A549 (cell line): ENCODE measurements at regions not wholly inside any gene's neighbourhood (a gene's known extent, or its start where the extent isn't known, plus 50 kb on each side); places are given as distances from the start of the nearest gene placed in this dataset.
A peak's percentile ranks its signal among the peaks of the same experiment; 100 is the strongest.
"Not testable (repeated sequence)": the region's sequence is repeated elsewhere in the genome, so short reads cannot be mapped to it uniquely, and the experiment has no call there.

Experiments
- ATAC-seq, 2 experiments: fragments of 200-7000 bp in 1 of 2; fragments of >200 bp in 1 of 2; cut with Nextera tagmentation in 1 of 2; cut with Tn5 transposase in 1 of 2; 3 replicates each; pipeline versions ENCODE4 v1.8.0 to v1.9.1; 2018 to 2020; ENCODE audit warnings: mild to moderate bottlenecking in 1 of 2, moderate library complexity in 1 of 2
- CTCF ChIA-PET: fragments of 300-600 bp; sonication (Branson Sonifier 250); formaldehyde crosslinking; extraction: SDS; loops from one replicate; lab custom pipeline; 2021; ENCODE audit warnings: antibody characterized with exemption, inconsistent platforms; lab: Yijun Ruan, JAX
- POLR2A ChIA-PET: fragments of 350-600 bp; formaldehyde crosslinking; extraction: SDS; loops from one replicate; lab custom pipeline; 2021; ENCODE audit warnings: antibody characterized with exemption, inconsistent platforms; lab: Yijun Ruan, JAX
- DNase-seq, 2 experiments: peaks; one replicate each; pipeline versions ENCODE4 v3.0.0 to v3.0.0-alpha.2; 2011 to 2016; ENCODE audit warnings: low read depth in 1 of 2, low spot score in 1 of 2
- FAIRE-seq: peaks from 2 replicates; lab custom pipeline; 2011; peaks lifted over from hg19 to GRCh38; lab: Jason Lieb, UNC
- H3K27ac ChIP-seq, 2 experiments: fragments of >200 bp; sonication (Bioruptor Twin); formaldehyde crosslinking; 3 replicates each; pipeline ENCODE4 v1.5.1; 2016 to 2017
- H3K4me1 ChIP-seq: fragments of >200 bp; sonication (Bioruptor Twin); formaldehyde crosslinking; 3 replicates; pipeline ENCODE4 v1.6.1; 2016
- H3K4me2 ChIP-seq: fragments of >200 bp; sonication (Bioruptor Twin); formaldehyde crosslinking; 3 replicates; pipeline ENCODE4 v1.6.1; 2016
- H3K4me3 ChIP-seq: fragments of >200 bp; sonication (Bioruptor Twin); formaldehyde crosslinking; 3 replicates; pipeline ENCODE4 v1.5.1; 2016
- H3K9me3 ChIP-seq: fragments of >200 bp; sonication (Bioruptor Twin); formaldehyde crosslinking; 3 replicates; pipeline ENCODE4 v1.6.1; 2016
- WGBS: methylation state at CpG from one replicate; pipeline ENCODE4 v1.1.6; 2017; ENCODE audit errors: missing lambda C conversion rate; 5-methylcytosine and 5-hydroxymethylcytosine counted together

- WGBS = 2% methylated on average over 16 of the region's 28 CpGs
- POLR2A ChIA-PET, CTCF ChIA-PET, FAIRE-seq, DNase-seq, H3K4me1 ChIP-seq, ATAC-seq, H3K9me3 ChIP-seq: not testable (repeated sequence)
- peak overlapping the region; percentile 70 for H3K4me2 ChIP-seq
- peak overlapping the region; percentile 63 for H3K4me3 ChIP-seq
- H3K27ac ChIP-seq = peak overlapping the region; percentile 77 to 86
Measured at GRCh38 chr12:31162896-31163560, 89.4 kb downstream of the DDX11 start.

DNA sequence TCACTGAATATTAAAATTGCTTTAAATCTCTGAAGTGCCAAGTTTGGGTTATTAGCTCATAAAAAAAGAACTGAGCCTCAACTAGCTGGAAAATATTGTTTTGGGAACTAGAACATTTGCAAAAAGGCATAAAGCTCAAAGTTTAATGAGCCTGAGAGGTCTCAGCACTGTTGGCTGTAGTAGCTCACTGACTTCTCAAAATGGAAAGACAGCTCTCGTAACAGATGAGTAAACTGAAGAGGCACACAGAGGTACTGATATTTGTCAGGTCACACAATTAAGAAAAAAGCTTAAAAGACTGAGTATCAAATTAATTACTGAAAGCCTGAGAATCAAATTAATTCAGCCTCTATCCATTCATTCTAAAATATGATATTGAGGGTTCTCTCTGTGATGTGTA lies 100.6 kb downstream of the DDX11 start:
- FAIRE-seq = peak; percentile 85
- POLR2A ChIA-PET, H3K9me3 ChIP-seq, ATAC-seq, H3K4me3 ChIP-seq, H3K4me2 ChIP-seq, DNase-seq, H3K27ac ChIP-seq, H3K4me1 ChIP-seq, CTCF ChIA-PET: not testable (repeated sequence)
- 77% methylated on average over 1 of the region's 1 CpG for WGBS

DNA sequence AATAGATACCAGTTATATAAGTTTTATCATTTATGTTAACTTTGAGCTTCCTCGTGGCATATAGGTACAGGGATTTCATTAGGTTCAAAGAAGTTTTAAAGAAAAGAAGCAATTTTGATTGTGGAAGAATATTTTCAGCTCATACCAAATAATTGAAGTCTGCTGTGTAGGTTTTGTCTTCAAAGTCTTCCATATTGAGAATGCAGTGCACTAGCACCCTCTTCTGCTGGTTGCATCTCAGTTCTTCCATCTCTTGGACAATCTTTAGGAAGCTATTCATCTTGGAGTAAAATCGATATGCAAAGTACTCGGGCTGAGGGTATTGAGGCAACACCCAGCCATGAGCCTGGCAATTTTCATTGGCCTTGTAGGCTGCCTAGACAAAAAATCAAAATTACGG lies 103.9 kb downstream of the DDX11 start:
- H3K9me3 ChIP-seq, H3K4me2 ChIP-seq, H3K27ac ChIP-seq, H3K4me3 ChIP-seq, POLR2A ChIA-PET, H3K4me1 ChIP-seq, CTCF ChIA-PET, DNase-seq: not testable (repeated sequence)
- ATAC-seq (peak; percentile 64 to 76; a peak in 5 of 6 replicates), FAIRE-seq (peak; percentile 51)
- WGBS = 0% methylated on average over 2 of the region's 4 CpGs

- H3K27ac ChIP-seq, CTCF ChIA-PET, H3K4me1 ChIP-seq, H3K4me3 ChIP-seq, FAIRE-seq, DNase-seq, ATAC-seq, H3K9me3 ChIP-seq, POLR2A ChIA-PET, H3K4me2 ChIP-seq: not testable (repeated sequence)
- 58% methylated on average over 4 of the region's 4 CpGs for WGBS
Measured at GRCh38 chr12:31178875-31179274, 105.2 kb downstream of the DDX11 start.

DNA sequence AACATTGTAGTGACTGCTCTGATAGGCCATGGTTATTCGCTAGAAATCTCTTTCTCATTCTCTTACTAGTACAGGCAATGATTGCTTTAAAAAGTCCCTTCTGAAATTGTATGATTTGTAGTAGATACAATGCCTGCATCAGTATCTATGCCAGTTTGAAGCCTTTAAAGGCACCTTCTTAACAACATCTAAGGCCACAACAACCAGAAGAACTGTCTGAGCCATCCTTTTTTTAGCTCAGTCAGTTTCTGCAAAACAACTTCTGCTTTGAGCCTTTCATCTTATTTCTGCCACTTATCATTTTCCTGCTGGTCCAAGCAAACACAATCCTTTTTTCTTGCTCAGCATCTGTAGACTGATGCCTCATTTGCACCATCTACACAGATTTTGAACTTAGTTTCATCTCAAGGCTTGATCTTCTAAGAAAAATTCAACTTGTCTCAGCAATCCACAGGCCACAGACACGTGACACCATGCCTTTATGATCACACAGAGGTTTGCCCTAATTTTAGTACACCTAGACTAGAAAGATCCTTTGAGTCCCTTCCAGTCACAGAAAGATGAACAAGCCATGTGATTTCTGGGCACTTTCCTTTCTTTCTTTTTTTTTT lies 106.1 kb downstream of the DDX11 start:
- CTCF ChIA-PET, POLR2A ChIA-PET, H3K4me3 ChIP-seq, H3K4me2 ChIP-seq, H3K9me3 ChIP-seq, DNase-seq, H3K4me1 ChIP-seq, ATAC-seq, H3K27ac ChIP-seq: not testable (repeated sequence)
- peak; percentile 13 for FAIRE-seq
- WGBS = 19% methylated on average over 2 of the region's 2 CpGs

GRCh38 chr12:31182571-31182970 lies 108.9 kb downstream of the DDX11 start:
- POLR2A ChIA-PET, FAIRE-seq, H3K9me3 ChIP-seq: not testable (repeated sequence)

DNA sequence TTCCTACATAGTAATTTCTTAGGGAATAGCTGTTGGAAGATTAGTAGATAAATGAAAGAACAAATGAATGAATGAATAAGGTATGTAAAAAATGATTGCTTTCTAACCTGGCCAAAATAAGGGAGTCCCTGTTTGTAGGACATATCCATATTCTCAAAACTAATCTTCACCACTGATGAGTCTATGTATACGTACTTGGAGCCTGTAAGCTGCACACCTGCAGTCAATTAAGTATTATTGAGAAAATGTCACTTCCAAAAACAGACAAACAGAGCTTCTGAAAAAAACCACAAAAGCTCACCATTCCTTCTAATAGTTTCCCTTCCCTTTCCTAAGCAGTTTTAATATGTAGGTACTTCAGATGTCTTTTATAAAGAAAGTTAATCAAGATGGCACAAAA lies 109.4 kb downstream of the DDX11 start:
- POLR2A ChIA-PET, CTCF ChIA-PET, H3K4me3 ChIP-seq, H3K4me1 ChIP-seq, H3K9me3 ChIP-seq, DNase-seq, H3K27ac ChIP-seq, ATAC-seq, H3K4me2 ChIP-seq: not testable (repeated sequence)
- FAIRE-seq = peak; percentile 98
- WGBS = 33% methylated on average over 1 of the region's 1 CpG

More at GRCh38 chr12:31182571-31182970, 108.9 kb downstream of the DDX11 start:
- H3K27ac ChIP-seq, ATAC-seq, H3K4me2 ChIP-seq, CTCF ChIA-PET, DNase-seq, H3K4me3 ChIP-seq, H3K4me1 ChIP-seq: not testable (repeated sequence)

GRCh38 chr12:31183899-31184298 lies 110.2 kb downstream of the DDX11 start:
- H3K4me1 ChIP-seq, ATAC-seq, H3K4me3 ChIP-seq, H3K9me3 ChIP-seq, POLR2A ChIA-PET, H3K4me2 ChIP-seq, CTCF ChIA-PET, H3K27ac ChIP-seq, FAIRE-seq, DNase-seq: not testable (repeated sequence)
- WGBS = 92% methylated on average over 1 of the region's 1 CpG

- 86% methylated on average over 14 of the region's 20 CpGs for WGBS
- ATAC-seq, FAIRE-seq, CTCF ChIA-PET, POLR2A ChIA-PET, H3K4me3 ChIP-seq, H3K9me3 ChIP-seq, H3K4me2 ChIP-seq, DNase-seq, H3K4me1 ChIP-seq, H3K27ac ChIP-seq: not testable (repeated sequence)
Measured at GRCh38 chr12:31184667-31185066, 111.0 kb downstream of the DDX11 start.

DNA sequence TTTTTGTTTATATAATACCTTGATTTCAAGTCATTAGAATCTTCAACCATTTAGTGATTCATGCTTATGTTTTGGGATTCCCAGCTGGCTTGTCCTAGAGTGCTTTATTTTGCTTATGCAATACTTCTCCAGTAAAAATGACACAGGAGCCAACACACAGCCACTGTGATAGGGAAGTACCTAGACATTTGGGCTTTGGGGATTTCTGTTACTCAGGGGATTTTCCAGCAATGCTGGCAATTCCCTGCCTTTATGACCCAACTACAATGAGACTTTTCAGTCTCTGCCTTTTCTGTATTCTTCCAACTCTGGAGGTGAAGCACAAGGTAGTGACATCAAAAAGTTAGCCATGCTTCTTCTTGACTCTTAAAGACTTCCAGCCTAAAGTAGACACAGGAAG lies 119.0 kb downstream of the DDX11 start:
- H3K27ac ChIP-seq, H3K4me3 ChIP-seq, POLR2A ChIA-PET, H3K4me2 ChIP-seq, ATAC-seq, H3K4me1 ChIP-seq, DNase-seq, H3K9me3 ChIP-seq: not testable (repeated sequence)
- peak; percentile 70 for FAIRE-seq
- CTCF ChIA-PET = interaction anchor here (0.8 kb wide), 1 partner anchor 80 kb away, joined by 4 read pairs; no protein-coding TSS in a partner anchor

DNA sequence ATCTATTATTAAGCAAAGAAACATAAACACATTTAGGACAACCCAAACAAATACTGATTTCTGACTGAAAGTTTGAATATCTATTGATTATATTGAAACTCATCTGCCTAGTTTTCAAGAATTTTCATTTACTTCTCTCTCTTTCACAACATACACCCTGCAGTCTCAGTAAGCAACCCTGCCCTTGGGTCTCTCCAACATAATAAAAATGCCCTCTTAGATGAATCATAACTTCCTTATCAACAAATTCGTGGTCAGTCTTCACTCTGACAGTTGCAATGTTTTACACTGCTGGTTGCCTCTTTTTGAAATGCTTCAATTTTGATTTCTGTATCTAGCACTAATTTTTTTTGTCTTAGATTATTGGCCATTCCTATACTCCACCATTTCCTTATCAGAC lies 122.0 kb downstream of the DDX11 start:
- FAIRE-seq, H3K27ac ChIP-seq, H3K4me2 ChIP-seq, H3K4me1 ChIP-seq, POLR2A ChIA-PET, ATAC-seq, DNase-seq, CTCF ChIA-PET, H3K4me3 ChIP-seq, H3K9me3 ChIP-seq: not testable (repeated sequence)
- WGBS = 0% methylated on average over 1 of the region's 1 CpG
